ENCODE measurements at regions not wholly inside any gene's neighbourhood (a gene's known extent, or its start where the extent isn't known, plus 50 kb on each side); places are given as distances from the start of the nearest gene placed in this dataset.

GRCh38 chr4:111855308-111855707, 289.9 kb upstream of the FAM241A start:
- no peaks in the 10 kb centered on the region for H3K27me3 ChIP-seq (ENCODE audit: control insufficient read depth in 1 of 2, insufficient read depth in 2 of 2, low read length in 1 of 2)
- H3K4me1 ChIP-seq (ENCODE audit: control insufficient read depth in 1 of 2, insufficient read depth in 2 of 2, low read length in 2 of 2), result no peaks in the 10 kb centered on the region
- ATAC-seq (ENCODE audit: low FRiP score) (no peak), DNase-seq (no peak)
- intact Hi-C loops (cut with DNase I), result loop anchor here in 1 of 2 donors (10.0 kb wide), 1 partner anchor 221 kb away; no protein-coding TSS in a partner anchor
- WGBS, 2 donors, result 70 to 73% methylated on average over 1 of the region's 1 CpG
- H3K9me3 ChIP-seq (ENCODE audit: control insufficient read depth, low read length), result no peaks in the 10 kb centered on the region
- H3K36me3 ChIP-seq (ENCODE audit: control insufficient read depth in 1 of 2, insufficient read depth in 2 of 2, low read length in 1 of 2), result no peaks in the 10 kb centered on the region
- no peak overlapping the region for H3K4me3 ChIP-seq (ENCODE audit: low read length in 2 of 2)
- H3K27ac ChIP-seq (ENCODE audit: low read depth in 1 of 2, low read length in 2 of 2), result no peak overlapping the region

- Histone ChIP-seq H3K4me1 (ENCODE audit: control insufficient read depth in 1 of 2, insufficient read depth in 2 of 2, low read length in 2 of 2) (no peaks in the 10 kb centered on the region), H3K4me3 (ENCODE audit: low read length in 2 of 2) (no peak overlapping the region), H3K27ac (ENCODE audit: low read depth in 1 of 2, low read length in 2 of 2) (no peak overlapping the region), H3K9me3 (ENCODE audit: control insufficient read depth, low read length) (no peaks in the 10 kb centered on the region), H3K27me3 (ENCODE audit: control insufficient read depth in 1 of 2, insufficient read depth in 2 of 2, low read length in 1 of 2) (no peaks in the 10 kb centered on the region), H3K36me3 (ENCODE audit: control insufficient read depth in 1 of 2, insufficient read depth in 2 of 2, low read length in 1 of 2) (no peaks in the 10 kb centered on the region)
- ATAC-seq (ENCODE audit: low FRiP score) (no peak), DNase-seq (no peak)
- intact Hi-C loops (cut with DNase I), result no loop called here
- WGBS, 2 donors, result 50 to 68% methylated on average over 4 of the region's 4 CpGs
Measured at GRCh38 chr4:111864066-111864465, 281.2 kb upstream of the FAM241A start.

GRCh38 chr4:111869339-111869738, 275.9 kb upstream of the FAM241A start:
- WGBS, 2 donors, result 92 to 93% methylated on average over 4 of the region's 4 CpGs
- DNase-seq (no peak), ATAC-seq (ENCODE audit: low FRiP score) (no peak)
- Histone ChIP-seq H3K27me3 (ENCODE audit: control insufficient read depth in 1 of 2, insufficient read depth in 2 of 2, low read length in 1 of 2) (no peaks in the 10 kb centered on the region), H3K36me3 (ENCODE audit: control insufficient read depth in 1 of 2, insufficient read depth in 2 of 2, low read length in 1 of 2) (no peaks in the 10 kb centered on the region), H3K27ac (ENCODE audit: low read depth in 1 of 2, low read length in 2 of 2) (no peak overlapping the region), H3K4me3 (ENCODE audit: low read length in 2 of 2) (no peak overlapping the region), H3K9me3 (ENCODE audit: control insufficient read depth, low read length) (no peaks in the 10 kb centered on the region), H3K4me1 (ENCODE audit: control insufficient read depth in 1 of 2, insufficient read depth in 2 of 2, low read length in 2 of 2) (no peaks in the 10 kb centered on the region)
- intact Hi-C loops (cut with DNase I), result no loop called here

- WGBS, 2 donors, result 67 to 76% methylated on average over 1 of the region's 1 CpG
- ATAC-seq (ENCODE audit: low FRiP score), result no peak
- H3K4me1 ChIP-seq (ENCODE audit: control insufficient read depth in 1 of 2, insufficient read depth in 2 of 2, low read length in 2 of 2), result no peaks in the 10 kb centered on the region
- no peaks in the 10 kb centered on the region for H3K36me3 ChIP-seq (ENCODE audit: control insufficient read depth in 1 of 2, insufficient read depth in 2 of 2, low read length in 1 of 2)
- H3K4me3 ChIP-seq (ENCODE audit: low read length in 2 of 2), result no peak overlapping the region
- DNase-seq, result no peak
- no peaks in the 10 kb centered on the region for H3K9me3 ChIP-seq (ENCODE audit: control insufficient read depth, low read length)
- no peaks in the 10 kb centered on the region for H3K27me3 ChIP-seq (ENCODE audit: control insufficient read depth in 1 of 2, insufficient read depth in 2 of 2, low read length in 1 of 2)
- intact Hi-C loops (cut with DNase I), result no loop called here
- no peak overlapping the region for H3K27ac ChIP-seq (ENCODE audit: low read depth in 1 of 2, low read length in 2 of 2)
Measured at GRCh38 chr4:111871802-111872201, 273.5 kb upstream of the FAM241A start.

GRCh38 chr4:111873801-111874200, 271.5 kb upstream of the FAM241A start:
- Histone ChIP-seq H3K27ac (ENCODE audit: low read depth in 1 of 2, low read length in 2 of 2) (no peak overlapping the region), H3K36me3 (ENCODE audit: control insufficient read depth in 1 of 2, insufficient read depth in 2 of 2, low read length in 1 of 2) (no peaks in the 10 kb centered on the region), H3K4me3 (ENCODE audit: low read length in 2 of 2) (no peak overlapping the region), H3K27me3 (ENCODE audit: control insufficient read depth in 1 of 2, insufficient read depth in 2 of 2, low read length in 1 of 2) (no peaks in the 10 kb centered on the region), H3K9me3 (ENCODE audit: control insufficient read depth, low read length) (no peaks in the 10 kb centered on the region), H3K4me1 (ENCODE audit: control insufficient read depth in 1 of 2, insufficient read depth in 2 of 2, low read length in 2 of 2) (no peaks in the 10 kb centered on the region)
- 69 to 71% methylated on average over 4 of the region's 4 CpGs for WGBS, 2 donors
- ATAC-seq (ENCODE audit: low FRiP score), result no peak
- DNase-seq, result no peak
- intact Hi-C loops (cut with DNase I), result no loop called here

- ATAC-seq (ENCODE audit: low FRiP score) (no peak), DNase-seq (no peak)
- Histone ChIP-seq H3K4me3 (ENCODE audit: low read length in 2 of 2) (no peak overlapping the region), H3K4me1 (ENCODE audit: control insufficient read depth in 1 of 2, insufficient read depth in 2 of 2, low read length in 2 of 2) (no peaks in the 10 kb centered on the region), H3K36me3 (ENCODE audit: control insufficient read depth in 1 of 2, insufficient read depth in 2 of 2, low read length in 1 of 2) (no peaks in the 10 kb centered on the region), H3K9me3 (ENCODE audit: control insufficient read depth, low read length) (no peaks in the 10 kb centered on the region), H3K27ac (ENCODE audit: low read depth in 1 of 2, low read length in 2 of 2) (no peak overlapping the region), H3K27me3 (ENCODE audit: control insufficient read depth in 1 of 2, insufficient read depth in 2 of 2, low read length in 1 of 2) (no peaks in the 10 kb centered on the region)
- intact Hi-C loops (cut with DNase I), result no loop called here
Measured at GRCh38 chr4:111879539-111879938, 265.7 kb upstream of the FAM241A start.

- intact Hi-C loops (cut with DNase I), result no loop called here
- H3K27ac ChIP-seq (ENCODE audit: low read depth in 1 of 2, low read length in 2 of 2), result no peak overlapping the region
- DNase-seq (no peak), ATAC-seq (ENCODE audit: low FRiP score) (no peak)
- 59 to 62% methylated on average over 4 of the region's 4 CpGs for WGBS, 2 donors
- no peak overlapping the region for H3K4me3 ChIP-seq (ENCODE audit: low read length in 2 of 2)
- H3K27me3 ChIP-seq (ENCODE audit: control insufficient read depth in 1 of 2, insufficient read depth in 2 of 2, low read length in 1 of 2), result no peaks in the 10 kb centered on the region
- no peaks in the 10 kb centered on the region for H3K9me3 ChIP-seq (ENCODE audit: control insufficient read depth, low read length)
- no peaks in the 10 kb centered on the region for H3K4me1 ChIP-seq (ENCODE audit: control insufficient read depth in 1 of 2, insufficient read depth in 2 of 2, low read length in 2 of 2)
- no peaks in the 10 kb centered on the region for H3K36me3 ChIP-seq (ENCODE audit: control insufficient read depth in 1 of 2, insufficient read depth in 2 of 2, low read length in 1 of 2)
Measured at GRCh38 chr4:111880116-111880515, 265.1 kb upstream of the FAM241A start.

GRCh38 chr4:111883557-111883999, 261.7 kb upstream of the FAM241A start:
- no peaks in the 10 kb centered on the region for H3K4me1 ChIP-seq (ENCODE audit: control insufficient read depth in 1 of 2, insufficient read depth in 2 of 2, low read length in 2 of 2)
- WGBS, 2 donors, result 17 to 29% methylated on average over 1 of the region's 1 CpG
- ATAC-seq (ENCODE audit: low FRiP score), result no peak
- H3K9me3 ChIP-seq (ENCODE audit: control insufficient read depth, low read length), result no peaks in the 10 kb centered on the region
- H3K36me3 ChIP-seq (ENCODE audit: control insufficient read depth in 1 of 2, insufficient read depth in 2 of 2, low read length in 1 of 2), result no peaks in the 10 kb centered on the region
- intact Hi-C loops (cut with DNase I), result no loop called here
- no peak overlapping the region for H3K4me3 ChIP-seq (ENCODE audit: low read length in 2 of 2)
- no peak overlapping the region for H3K27ac ChIP-seq (ENCODE audit: low read depth in 1 of 2, low read length in 2 of 2)
- DNase-seq, result no peak
- H3K27me3 ChIP-seq (ENCODE audit: control insufficient read depth in 1 of 2, insufficient read depth in 2 of 2, low read length in 1 of 2), result no peaks in the 10 kb centered on the region

- H3K27ac ChIP-seq (ENCODE audit: low read depth in 1 of 2, low read length in 2 of 2), result no peak overlapping the region
- no peak overlapping the region for H3K4me3 ChIP-seq (ENCODE audit: low read length in 2 of 2)
- ATAC-seq (ENCODE audit: low FRiP score) (no peak), DNase-seq (no peak)
- intact Hi-C loops (cut with DNase I), result no loop called here
- no peaks in the 10 kb centered on the region for H3K27me3 ChIP-seq (ENCODE audit: control insufficient read depth in 1 of 2, insufficient read depth in 2 of 2, low read length in 1 of 2)
- peaks cover 2% of the 10 kb centered on the region for H3K9me3 ChIP-seq (ENCODE audit: control insufficient read depth, low read length)
- H3K36me3 ChIP-seq (ENCODE audit: control insufficient read depth in 1 of 2, insufficient read depth in 2 of 2, low read length in 1 of 2), result no peaks in the 10 kb centered on the region
- H3K4me1 ChIP-seq (ENCODE audit: control insufficient read depth in 1 of 2, insufficient read depth in 2 of 2, low read length in 2 of 2), result no peaks in the 10 kb centered on the region
- WGBS, 2 donors, result 85 to 88% methylated on average over 4 of the region's 4 CpGs
Measured at GRCh38 chr4:111890412-111890811, 254.8 kb upstream of the FAM241A start.

All from aorta (tissue), 5 donors.